H1 (cell line): ENCODE measurements at regions not wholly inside any gene's neighbourhood (a gene's known extent, or its start where the extent isn't known, plus 50 kb on each side); places are given as distances from the start of the nearest gene placed in this dataset.

ENCODE experiments used
- CTCF ChIA-PET: fragments of 300-600 bp; sonication (Branson Sonifier 250); formaldehyde crosslinking; loops from one replicate; lab custom pipeline; 2021; ENCODE audit not compliant: partially characterized antibody; lab: Charles Lee
- POLR2A ChIA-PET: fragments of 300-600 bp; sonication (Branson Sonifier 250); formaldehyde crosslinking; loops from one replicate; lab custom pipeline; 2021; ENCODE audit warnings: inconsistent platforms; ENCODE audit not compliant: partially characterized antibody; lab: Charles Lee
- DNase-seq, 2 experiments: peaks; one replicate each; pipeline versions ENCODE4 v3.0.0 to v3.0.0-alpha.2; 2010 to 2022; ENCODE audit warnings: low spot score in 2 of 2, low read depth in 1 of 2, mixed read lengths in 1 of 2
- FAIRE-seq: peaks from 2 replicates; lab custom pipeline; 2011; peaks lifted over from hg19 to GRCh38; lab: Jason Lieb, UNC
- H2AFZ ChIP-seq: 2 replicates; pipeline ENCODE4 v1.8.1; 2012; ENCODE audit warnings: low read length, inconsistent platforms
- H2AK5ac ChIP-seq: 2 replicates; pipeline ENCODE4 v1.6.1; 2013; ENCODE audit warnings: low read depth, low read length
- H2BK120ac ChIP-seq: replicated peaks from 2 replicates; pipeline ENCODE3; 2013; ENCODE audit warnings: low read depth, low read length, inconsistent platforms
- H2BK12ac ChIP-seq: 2 replicates; pipeline ENCODE4 v1.6.1; 2013; ENCODE audit warnings: low read depth, low read length
- H2BK15ac ChIP-seq: 2 replicates; pipeline ENCODE4 v1.6.1; 2013; ENCODE audit warnings: low read length
- H2BK20ac ChIP-seq: 2 replicates; pipeline ENCODE4 v1.6.1; 2013; ENCODE audit warnings: low read length
- H2BK5ac ChIP-seq: 2 replicates; pipeline ENCODE4 v1.6.1; 2013; ENCODE audit warnings: low read depth, low read length
- H3K14ac ChIP-seq: 2 replicates; pipeline ENCODE4 v1.6.1; 2013; ENCODE audit warnings: inconsistent platforms; ENCODE audit not compliant: insufficient read length
- H3K18ac ChIP-seq: 2 replicates; pipeline ENCODE4 v1.6.1; 2013; ENCODE audit warnings: low read length; ENCODE audit errors: extremely low read depth
- H3K23ac ChIP-seq: 2 replicates; pipeline ENCODE4 v1.6.1; 2013; ENCODE audit warnings: inconsistent platforms; ENCODE audit not compliant: insufficient read length
- H3K23me2 ChIP-seq: 2 replicates; pipeline ENCODE4 v1.6.1; 2013; ENCODE audit warnings: low read depth, low read length
- H3K27ac ChIP-seq: 2 replicates; pipeline ENCODE4 v1.6.1; 2011; ENCODE audit warnings: low read depth, low read length, inconsistent platforms
- H3K27me3 ChIP-seq, 4 experiments: replicated peaks in 1 of 4; 1 replicate in 1 of 4; 2 replicates in 3 of 4; pipeline versions ENCODE4 v1.6.1 to v1.8.1; 2011 to 2013; ENCODE audit warnings: low read length in 3 of 4, mild to moderate bottlenecking in 3 of 4, inconsistent platforms in 2 of 4, mixed read lengths in 2 of 4, moderate library complexity in 1 of 4; ENCODE audit not compliant: control insufficient read depth in 3 of 4, insufficient read depth in 3 of 4; ENCODE audit errors: extremely low read depth in 1 of 4
- H3K36me3 ChIP-seq, 4 experiments: 2 replicates each; pipeline versions ENCODE4 v1.6.1 to v1.8.1; 2011 to 2013; ENCODE audit warnings: mild to moderate bottlenecking in 4 of 4, low read length in 3 of 4, moderate library complexity in 2 of 4, control low read depth in 1 of 4, inconsistent platforms in 1 of 4; ENCODE audit not compliant: insufficient read depth in 4 of 4, control insufficient read depth in 2 of 4
- H3K4ac ChIP-seq: replicated peaks from 2 replicates; pipeline ENCODE3; 2013; ENCODE audit warnings: low read length, low read depth, mixed read lengths, inconsistent platforms; ENCODE audit not compliant: insufficient read length
- H3K4me1 ChIP-seq, 4 experiments: replicated peaks in 1 of 4; 1 replicate in 1 of 4; 2 replicates in 3 of 4; pipeline versions ENCODE4 v1.6.1 to v1.8.1; 2011 to 2013; ENCODE audit warnings: low read length in 3 of 4, inconsistent platforms in 2 of 4, mixed read lengths in 1 of 4; ENCODE audit not compliant: insufficient read depth in 4 of 4, control insufficient read depth in 3 of 4
- H3K4me2 ChIP-seq, 2 experiments: 2 replicates each; pipeline versions ENCODE4 v1.6.1 to v1.8.1; 2011 to 2013; ENCODE audit warnings: low read depth in 2 of 2, low read length in 2 of 2, control low read depth in 1 of 2, inconsistent platforms in 1 of 2, mild to moderate bottlenecking in 1 of 2; ENCODE audit not compliant: insufficient read depth in 1 of 2
- H3K4me3 ChIP-seq, 4 experiments: fragments of 200-600, 300-600 bp in 1 of 4; sonication (generic), shearing (Covaris generic), sonication (Bioruptor Twin) in 1 of 4; 2 replicates each; pipeline versions ENCODE4 v1.5.1 to v1.8.1; 2011 to 2016; ENCODE audit warnings: low read length in 4 of 4, low read depth in 3 of 4, control low read depth in 2 of 4, inconsistent platforms in 2 of 4, mild to moderate bottlenecking in 2 of 4, mixed read lengths in 1 of 4, moderate library complexity in 1 of 4; ENCODE audit not compliant: insufficient read depth in 2 of 4; ENCODE audit errors: extremely low read depth in 1 of 4
- H3K56ac ChIP-seq: replicated peaks from 2 replicates; pipeline ENCODE3; 2013; ENCODE audit warnings: low read depth, mild to moderate bottlenecking, mixed read lengths, low read length, inconsistent platforms; ENCODE audit not compliant: insufficient read length
- H3K79me1 ChIP-seq: 2 replicates; pipeline ENCODE4 v1.6.1; 2013; ENCODE audit warnings: low read depth, low read length, control low read depth
- H3K79me2 ChIP-seq, 2 experiments: 2 replicates each; pipeline versions ENCODE4 v1.6.1 to v1.8.1; 2012 to 2013; ENCODE audit warnings: low read length in 2 of 2, mild to moderate bottlenecking in 2 of 2, inconsistent platforms in 1 of 2; ENCODE audit not compliant: insufficient read depth in 2 of 2, control insufficient read depth in 1 of 2
- H3K9ac ChIP-seq, 4 experiments: replicated peaks in 1 of 4; 1 replicate in 1 of 4; 2 replicates in 3 of 4; pipeline versions ENCODE4 v1.6.1 to v1.8.1; 2011 to 2013; ENCODE audit warnings: low read depth in 3 of 4, low read length in 3 of 4, control low read depth in 2 of 4, mild to moderate bottlenecking in 2 of 4, moderate library complexity in 2 of 4, inconsistent platforms in 1 of 4; ENCODE audit errors: extremely low read depth in 1 of 4
- H3K9me3 ChIP-seq, 2 experiments: 2 replicates each; pipeline versions ENCODE4 v1.6.1 to v1.8.1; 2012 to 2013; ENCODE audit warnings: mild to moderate bottlenecking in 2 of 2, moderate library complexity in 2 of 2, control low read depth in 1 of 2, inconsistent platforms in 1 of 2, low read depth in 1 of 2, low read length in 1 of 2, mixed read lengths in 1 of 2; ENCODE audit not compliant: insufficient read depth in 2 of 2
- H4K20me1 ChIP-seq, 2 experiments: replicated peaks in 1 of 2; 2 replicates each; pipeline versions ENCODE3 to v1.8.1; 2011 to 2013; ENCODE audit warnings: inconsistent platforms in 2 of 2, low read length in 2 of 2, mild to moderate bottlenecking in 1 of 2; ENCODE audit not compliant: insufficient read depth in 2 of 2, control insufficient read depth in 1 of 2
- H4K5ac ChIP-seq: 2 replicates; pipeline ENCODE4 v1.6.1; 2013; ENCODE audit warnings: low read length, low read depth, mixed read lengths, inconsistent platforms; ENCODE audit not compliant: insufficient read length
- H4K8ac ChIP-seq: 2 replicates; pipeline ENCODE4 v1.8.0; 2013; ENCODE audit warnings: mild to moderate bottlenecking, moderate library complexity, low read length, inconsistent platforms; ENCODE audit not compliant: insufficient read depth; ENCODE audit errors: extremely low read depth
- H4K91ac ChIP-seq: replicated peaks from 2 replicates; pipeline ENCODE3; 2013; ENCODE audit warnings: low read length, mixed read lengths, inconsistent platforms; ENCODE audit not compliant: insufficient read length
- CBX8 ChIP-seq: fragments of 300-800, 300-1000 bp; sonication (generic); IDR thresholded peaks from 2 replicates; pipeline ENCODE4 v1.7.1; 2016; ENCODE audit warnings: low read depth, low read length, borderline replicate concordance
- CHD1 ChIP-seq: IDR thresholded peaks from 2 replicates; pipeline ENCODE4 v1.6.1; 2012; ENCODE audit warnings: low read depth, low read length, improper control_type of control experiment
- GABPA ChIP-seq: IDR thresholded peaks from 2 replicates; pipeline ENCODE4 v1.6.1; 2011; ENCODE audit warnings: mild to moderate bottlenecking, low read length, moderate library complexity, borderline replicate concordance; ENCODE audit not compliant: insufficient read depth
- JUND ChIP-seq: IDR thresholded peaks from 2 replicates; pipeline ENCODE4 v1.6.1; 2011; ENCODE audit warnings: mild to moderate bottlenecking, improper control_type of control experiment, low read length
- KDM5A ChIP-seq: fragments of 200-600 bp; IDR thresholded peaks from 2 replicates; pipeline ENCODE4 v1.7.1; 2012; ENCODE audit warnings: mild to moderate bottlenecking, low read length, inconsistent platforms, mixed read lengths
- POU5F1 ChIP-seq: IDR thresholded peaks from 2 replicates; pipeline ENCODE4 v1.6.1; 2011; ENCODE audit warnings: low read depth, mild to moderate bottlenecking, low read length, moderate library complexity
- RAD21 ChIP-seq, 2 experiments: IDR thresholded peaks in 1 of 2; conservative IDR thresholded peaks in 1 of 2; 2 replicates each; pipeline ENCODE4 v1.6.1; 2011; ENCODE audit warnings: low read depth in 2 of 2, low read length in 2 of 2, improper control_type of control experiment in 1 of 2, inconsistent platforms in 1 of 2, mild to moderate bottlenecking in 1 of 2, moderate library complexity in 1 of 2
- RFX5 ChIP-seq: IDR thresholded peaks from 2 replicates; pipeline ENCODE4 v1.6.1; 2011; ENCODE audit warnings: low read depth, low read length, improper control_type of control experiment, borderline replicate concordance
- RXRA ChIP-seq: IDR thresholded peaks from 2 replicates; pipeline ENCODE4 v1.6.1; 2011; ENCODE audit warnings: low read depth, mild to moderate bottlenecking, low read length, moderate library complexity; ENCODE audit not compliant: insufficient read depth
- SP2 ChIP-seq: IDR thresholded peaks from 2 replicates; pipeline ENCODE4 v1.6.1; 2012; ENCODE audit warnings: mild to moderate bottlenecking, low read length, inconsistent platforms
- TEAD4 ChIP-seq: IDR thresholded peaks from 2 replicates; pipeline ENCODE4 v1.6.1; 2012; ENCODE audit warnings: low read depth, low read length, inconsistent platforms, mixed read lengths
- WGBS, 2 experiments: shearing (Covaris generic) in 1 of 2; methylation state at CpG; one replicate each; pipeline versions ENCODE4 v1.1.6 to v1.1.7; 2013 to 2015; ENCODE audit warnings: low lambda C conversion rate in 2 of 2, mixed read lengths in 2 of 2, inconsistent platforms in 1 of 2, low coverage in 1 of 2, missing lambda C conversion rate in 1 of 2; ENCODE audit not compliant: insufficient replicate concordance in 2 of 2, insufficient coverage in 1 of 2, insufficient read length in 1 of 2; ENCODE audit errors: extremely low coverage in 1 of 2, missing lambda C conversion rate in 1 of 2; 5-methylcytosine and 5-hydroxymethylcytosine counted together

- Histone ChIP-seq H3K9ac (no peak overlapping the region), H3K79me1 (no peaks in the 10 kb centered on the region), H4K8ac (no peak overlapping the region), H3K18ac (no peak overlapping the region), H2AK5ac (no peak overlapping the region), H2BK20ac (no peak overlapping the region), H3K4me2 (no peak overlapping the region), H4K5ac (no peak overlapping the region), H3K36me3 (no peaks in the 10 kb centered on the region), H2BK120ac (no peak overlapping the region), H3K14ac (no peak overlapping the region), H3K4me1 (peaks cover 0 to 8% (median 5%) of the 10 kb centered on the region in 4 experiments; a peak in 3 of 7 replicates), H3K23ac (no peak overlapping the region), H3K79me2 (no peaks in the 10 kb centered on the region), H2BK5ac (no peak overlapping the region), H2BK15ac (no peak overlapping the region), H3K4ac (no peak overlapping the region), H3K27ac (no peak overlapping the region), H4K20me1 (no peaks in the 10 kb centered on the region), H2AFZ (no peak overlapping the region), H3K56ac (no peak overlapping the region), H3K27me3 (no peaks in the 10 kb centered on the region; a peak in 1 of 7 replicates), H2BK12ac (no peak overlapping the region), H4K91ac (no peak overlapping the region), H3K4me3 (no peak overlapping the region), H3K23me2 (peaks cover 2% of the 10 kb centered on the region; the same call in 1 of the 2 replicates), H3K9me3 (no peaks in the 10 kb centered on the region)
- 88% methylated on average over 20 of the region's 26 CpGs; no CpG with 5 or more reads in 1 of the 2 experiments for WGBS, 2 experiments
- FAIRE-seq: no peak
- CTCF ChIA-PET: interaction anchor here (0.9 to 1.0 kb wide), 3 partner anchors 46 to 121 kb away, joined by 3 to 4 read pairs (median 3); no protein-coding TSS in a partner anchor
- POLR2A ChIA-PET: no interaction called here
- TF ChIP-seq RFX5 (no peak), TEAD4 (no peak), KDM5A (no peak), CBX8 (no peak), RXRA (no peak), SP2 (no peak), RAD21 (IDR thresholded peaks at IDR 0.05 in 1 of 2, conservative IDR thresholded peaks at IDR 0.05 in 1 of 2; ENCODE audit: low read depth in 2 of 2, low read length in 2 of 2) (no peak), POU5F1 (no peak), CHD1 (no peak), GABPA (no peak), JUND (no peak)
- no peak for DNase-seq
Measured at GRCh38 chr4:1508161-1509160, 102.2 kb upstream of the NKX1-1 start.
